OCI-LY1 (cell line): ENCODE measurements at regions not wholly inside any gene's neighbourhood (a gene's known extent, or its start where the extent isn't known, plus 50 kb on each side); places are given as distances from the start of the nearest gene placed in this dataset.

Experiments
- EZH2 ChIP-seq: fragments of 200-600 bp; sonication (generic), shearing (Covaris generic); IDR thresholded peaks from 2 replicates; pipeline ENCODE4 v1.8.0; 2017; ENCODE audit warnings: borderline replicate concordance, mixed run types, mild to moderate bottlenecking, antibody characterized with exemption, low read length, moderate library complexity, mixed read lengths
- TF ChIP-seq, protein P1 (sequence below): fragments of 200-600 bp; sonication (generic), shearing (Covaris generic); IDR thresholded peaks from 2 replicates; pipeline ENCODE4 v1.5.1; 2017; ENCODE audit warnings: mild to moderate bottlenecking, antibody characterized with exemption, low read length, moderate library complexity, mixed read lengths

DNA sequence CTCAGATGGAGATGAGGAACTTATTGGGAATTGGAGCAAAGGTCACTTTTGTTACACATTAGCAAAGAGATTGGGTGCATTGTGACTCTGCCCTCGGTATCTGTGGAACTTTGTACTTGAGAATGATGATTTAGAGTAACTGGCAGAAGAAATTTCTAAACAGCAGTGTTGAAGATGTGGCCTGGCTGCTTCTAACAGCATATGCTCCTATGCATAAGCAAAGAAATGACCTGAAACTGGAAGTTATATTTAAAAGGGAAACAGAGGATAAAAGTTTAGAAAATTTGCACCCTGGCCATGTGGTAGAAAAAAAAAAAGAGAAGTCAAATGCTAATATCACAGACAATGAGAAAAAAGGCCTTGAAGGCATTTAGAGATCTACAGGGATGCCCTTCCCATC, 256.8 kb upstream of the ZC3H15 start:
- TF ChIP-seq, protein P1, sequence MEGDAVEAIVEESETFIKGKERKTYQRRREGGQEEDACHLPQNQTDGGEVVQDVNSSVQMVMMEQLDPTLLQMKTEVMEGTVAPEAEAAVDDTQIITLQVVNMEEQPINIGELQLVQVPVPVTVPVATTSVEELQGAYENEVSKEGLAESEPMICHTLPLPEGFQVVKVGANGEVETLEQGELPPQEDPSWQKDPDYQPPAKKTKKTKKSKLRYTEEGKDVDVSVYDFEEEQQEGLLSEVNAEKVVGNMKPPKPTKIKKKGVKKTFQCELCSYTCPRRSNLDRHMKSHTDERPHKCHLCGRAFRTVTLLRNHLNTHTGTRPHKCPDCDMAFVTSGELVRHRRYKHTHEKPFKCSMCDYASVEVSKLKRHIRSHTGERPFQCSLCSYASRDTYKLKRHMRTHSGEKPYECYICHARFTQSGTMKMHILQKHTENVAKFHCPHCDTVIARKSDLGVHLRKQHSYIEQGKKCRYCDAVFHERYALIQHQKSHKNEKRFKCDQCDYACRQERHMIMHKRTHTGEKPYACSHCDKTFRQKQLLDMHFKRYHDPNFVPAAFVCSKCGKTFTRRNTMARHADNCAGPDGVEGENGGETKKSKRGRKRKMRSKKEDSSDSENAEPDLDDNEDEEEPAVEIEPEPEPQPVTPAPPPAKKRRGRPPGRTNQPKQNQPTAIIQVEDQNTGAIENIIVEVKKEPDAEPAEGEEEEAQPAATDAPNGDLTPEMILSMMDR = no peak
- TF ChIP-seq EZH2 = no peak
